Transverse colon (tissue), 4 donors: ENCODE measurements at regions not wholly inside any gene's neighbourhood (a gene's known extent, or its start where the extent isn't known, plus 50 kb on each side); places are given as distances from the start of the nearest gene placed in this dataset.

Experiments used
- DNase-seq: peaks from one replicate; pipeline ENCODE4 v3.0.0-alpha.2; 2019
- H3K27ac ChIP-seq, 4 donors: fragments of 200-600 bp; sonication (generic); 2 replicates each; pipeline ENCODE4 v1.5.1; 2016 to 2018; ENCODE audit warnings: inconsistent platforms in 4 of 4
- H3K27me3 ChIP-seq: fragments of 200-600 bp; sonication (generic); 2 replicates; pipeline ENCODE4 v1.5.1; 2017; ENCODE audit warnings: inconsistent platforms
- H3K36me3 ChIP-seq, 4 donors: fragments of 200-600 bp; sonication (generic); 2 replicates each; pipeline ENCODE4 v1.5.1; 2017 to 2019; ENCODE audit warnings: inconsistent platforms in 4 of 4
- H3K4me1 ChIP-seq, 4 donors: fragments of 200-600 bp; sonication (generic); 2 replicates each; pipeline ENCODE4 v1.5.1; 2017 to 2020; ENCODE audit warnings: inconsistent platforms in 4 of 4
- H3K4me3 ChIP-seq, 4 donors: fragments of 200-600 bp; sonication (generic); 1 replicate in 1 of 4; 2 replicates in 3 of 4; pipeline versions ENCODE4 v1.5.1 to v1.6.1; 2017 to 2019; ENCODE audit warnings: inconsistent platforms in 4 of 4
- H3K9me3 ChIP-seq, 2 donors: fragments of 200-600 bp; sonication (generic); 2 replicates each; pipeline ENCODE4 v1.5.1; 2017 to 2019; ENCODE audit warnings: inconsistent platforms in 2 of 2
- CTCF ChIP-seq, 5 experiments: fragments of 200-600 bp in 3 of 5; fragments of 450-650 bp in 2 of 5; sonication (generic) in 3 of 5; IDR thresholded peaks; 1 replicate in 2 of 5; 2 replicates in 3 of 5; pipeline ENCODE4 v1.5.1; 2016 to 2017; ENCODE audit warnings: antibody characterized with exemption in 5 of 5, inconsistent platforms in 3 of 5, mild to moderate bottlenecking in 2 of 5, moderate library complexity in 1 of 5
- EP300 ChIP-seq: sonication (generic); formaldehyde crosslinking; IDR thresholded peaks from one replicate; pipeline ENCODE4 v1.6.1; 2017; ENCODE audit warnings: antibody characterized with exemption, low read depth
- POLR2A ChIP-seq: fragments of 450-650 bp; IDR thresholded peaks from one replicate; pipeline ENCODE4 v1.6.1; 2016; ENCODE audit warnings: antibody characterized with exemption, mild to moderate bottlenecking, moderate library complexity
- POLR2AphosphoS5 ChIP-seq, 3 donors: sonication (generic); formaldehyde crosslinking; IDR thresholded peaks; one replicate each; pipeline ENCODE4 v1.6.1; 2016; ENCODE audit warnings: antibody characterized with exemption in 3 of 3
- WGBS, 2 donors: methylation state at CpG; one replicate each; pipeline ENCODE4 v1.1.5; 2018; ENCODE audit warnings: low coverage in 1 of 2; 5-methylcytosine and 5-hydroxymethylcytosine counted together
- in situ Hi-C, 4 donors: fragments of 200-750 bp; cut with MboI; loops; one replicate each; pipeline versions ENCODE4 v1.15.0 to v1.15.1; 2017; ENCODE audit warnings: low sequenced_read_pairs in 3 of 4, low pct_ligation_motif_present in 1 of 4, low pct_unique_long_range_greater_than_20kb in 1 of 4
- intact Hi-C: fragments of 100-400 bp; cut with DNase I; formaldehyde crosslinking; loops from one replicate; pipeline ENCODE4 v1.15.1; 2023; ENCODE audit warnings: low total_unique reads

- H3K9me3 ChIP-seq, result no peaks in the 10 kb centered on the region
- 91 to 100% methylated on average over 1 to 6 of the region's 6 CpGs for WGBS, 2 donors
- H3K27ac ChIP-seq, result no peak overlapping the region
- in situ Hi-C loops (no loop called here), intact Hi-C loops (no loop called here)
- no peak for DNase-seq
- TF ChIP-seq POLR2AphosphoS5 (IDR thresholded peaks at IDR 0.05) (no peak), EP300 (no peak), POLR2A (no peak), CTCF (IDR thresholded peaks at IDR 0.05) (no peak)
- no peaks in the 10 kb centered on the region for H3K27me3 ChIP-seq
- H3K4me1 ChIP-seq, result no peaks in the 10 kb centered on the region
- H3K36me3 ChIP-seq, result no peaks in the 10 kb centered on the region
- H3K4me3 ChIP-seq, result no peak overlapping the region
These were observed 484.5 kb upstream of the PRKX start for GRCh38 chrX:4197971-4198370.

- H3K36me3 ChIP-seq, result no peaks in the 10 kb centered on the region
- intact Hi-C loops, result no loop called here
- no peak for DNase-seq
- no peak overlapping the region for H3K27ac ChIP-seq
- 78 to 83% methylated on average over 5 to 6 of the region's 6 CpGs for WGBS, 2 donors
- no peaks in the 10 kb centered on the region for H3K27me3 ChIP-seq
- H3K9me3 ChIP-seq, result no peaks in the 10 kb centered on the region
- no peak for TF ChIP-seq CTCF (IDR thresholded peaks at IDR 0.05)
- TF ChIP-seq EP300, result no peak
- TF ChIP-seq POLR2AphosphoS5 (IDR thresholded peaks at IDR 0.05), result no peak
- TF ChIP-seq POLR2A, result no peak
- H3K4me3 ChIP-seq, result no peak overlapping the region
- in situ Hi-C loops, result no loop called here
- no peaks in the 10 kb centered on the region for H3K4me1 ChIP-seq
These were observed 480.2 kb upstream of the PRKX start for GRCh38 chrX:4193500-4194155.

- Histone ChIP-seq H3K4me1 (no peaks in the 10 kb centered on the region), H3K27ac (no peak overlapping the region), H3K36me3 (no peaks in the 10 kb centered on the region), H3K9me3 (no peaks in the 10 kb centered on the region), H3K27me3 (no peaks in the 10 kb centered on the region), H3K4me3 (no peak overlapping the region)
- intact Hi-C loops (no loop called here), in situ Hi-C loops (no loop called here)
- 0 to 50% methylated on average over 1 to 2 of the region's 2 CpGs for WGBS, 2 donors
- no peak for DNase-seq
- TF ChIP-seq CTCF (IDR thresholded peaks at IDR 0.05) (no peak), EP300 (no peak), POLR2A (no peak), POLR2AphosphoS5 (IDR thresholded peaks at IDR 0.05) (no peak)
These were observed 472.9 kb upstream of the PRKX start for GRCh38 chrX:4186331-4186730.

GRCh38 chrX:4185086-4185485 is 471.6 kb upstream of the PRKX start:
- no peaks in the 10 kb centered on the region for H3K36me3 ChIP-seq
- H3K4me3 ChIP-seq, result no peak overlapping the region
- no peaks in the 10 kb centered on the region for H3K4me1 ChIP-seq
- in situ Hi-C loops (no loop called here), intact Hi-C loops (no loop called here)
- no peak for DNase-seq
- H3K9me3 ChIP-seq, result no peaks in the 10 kb centered on the region
- no peaks in the 10 kb centered on the region for H3K27me3 ChIP-seq
- TF ChIP-seq CTCF (IDR thresholded peaks at IDR 0.05), result no peak
- TF ChIP-seq POLR2AphosphoS5 (IDR thresholded peaks at IDR 0.05), result no peak
- TF ChIP-seq POLR2A, result no peak
- TF ChIP-seq EP300, result no peak
- WGBS, 2 donors, result 66 to 76% methylated on average over 3 to 4 of the region's 4 CpGs
- no peak overlapping the region for H3K27ac ChIP-seq
